ENCODE measurements at regions not wholly inside any gene's neighbourhood (a gene's known extent, or its start where the extent isn't known, plus 50 kb on each side); places are given as distances from the start of the nearest gene placed in this dataset.

GRCh38 chr17:14845591-14846281 is 419.4 kb downstream of the PMP22 start (continued):
- TF ChIP-seq CHD7 (IDR thresholded peaks at IDR 0.05; ENCODE audit: insufficient replicate concordance, low read length), result no peak
- no peak for TF ChIP-seq EZH2 (IDR thresholded peaks at IDR 0.05; ENCODE audit: low read depth, low read length, severe bottlenecking)
- no peak for TF ChIP-seq SP2 (IDR thresholded peaks at IDR 0.05; ENCODE audit: low read length)
- no peak for TF ChIP-seq KDM1A (IDR thresholded peaks at IDR 0.05; ENCODE audit: borderline replicate concordance, low read length)
- TF ChIP-seq ASH2L (IDR thresholded peaks at IDR 0.05; ENCODE audit: low read length), result no peak

All from H1 (cell line).